GM12872 (cell line): ENCODE measurements at regions not wholly inside any gene's neighbourhood (a gene's known extent, or its start where the extent isn't known, plus 50 kb on each side); places are given as distances from the start of the nearest gene placed in this dataset.

Experiments used
- TF ChIP-seq, protein P1 (sequence below): IDR thresholded peaks from 3 replicates; pipeline ENCODE4 v1.5.1; 2011; ENCODE audit warnings: low read depth, mild to moderate bottlenecking, low read length, moderate library complexity; ENCODE audit not compliant: insufficient read depth

DNA sequence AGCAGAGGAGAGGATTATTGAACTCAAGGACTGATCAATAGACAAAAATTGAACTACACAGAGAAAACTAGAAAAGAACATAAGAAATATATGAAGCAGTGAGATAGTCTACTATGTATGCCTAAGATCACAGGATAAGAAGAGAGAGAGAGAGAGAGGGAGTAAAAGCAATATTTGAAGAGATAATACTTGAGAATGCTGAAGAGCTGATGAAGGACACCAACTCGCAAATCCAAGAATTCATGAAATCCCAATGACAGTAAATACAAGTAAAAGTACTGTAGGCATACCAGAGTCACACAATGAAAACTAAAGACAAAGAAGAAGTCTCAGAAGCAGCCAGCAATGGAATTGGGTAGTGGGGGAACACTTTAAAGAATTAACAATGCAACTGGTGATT is 260.1 kb upstream of the SPAG17 start:
- TF ChIP-seq, protein P1, sequence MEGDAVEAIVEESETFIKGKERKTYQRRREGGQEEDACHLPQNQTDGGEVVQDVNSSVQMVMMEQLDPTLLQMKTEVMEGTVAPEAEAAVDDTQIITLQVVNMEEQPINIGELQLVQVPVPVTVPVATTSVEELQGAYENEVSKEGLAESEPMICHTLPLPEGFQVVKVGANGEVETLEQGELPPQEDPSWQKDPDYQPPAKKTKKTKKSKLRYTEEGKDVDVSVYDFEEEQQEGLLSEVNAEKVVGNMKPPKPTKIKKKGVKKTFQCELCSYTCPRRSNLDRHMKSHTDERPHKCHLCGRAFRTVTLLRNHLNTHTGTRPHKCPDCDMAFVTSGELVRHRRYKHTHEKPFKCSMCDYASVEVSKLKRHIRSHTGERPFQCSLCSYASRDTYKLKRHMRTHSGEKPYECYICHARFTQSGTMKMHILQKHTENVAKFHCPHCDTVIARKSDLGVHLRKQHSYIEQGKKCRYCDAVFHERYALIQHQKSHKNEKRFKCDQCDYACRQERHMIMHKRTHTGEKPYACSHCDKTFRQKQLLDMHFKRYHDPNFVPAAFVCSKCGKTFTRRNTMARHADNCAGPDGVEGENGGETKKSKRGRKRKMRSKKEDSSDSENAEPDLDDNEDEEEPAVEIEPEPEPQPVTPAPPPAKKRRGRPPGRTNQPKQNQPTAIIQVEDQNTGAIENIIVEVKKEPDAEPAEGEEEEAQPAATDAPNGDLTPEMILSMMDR: no peak

DNA sequence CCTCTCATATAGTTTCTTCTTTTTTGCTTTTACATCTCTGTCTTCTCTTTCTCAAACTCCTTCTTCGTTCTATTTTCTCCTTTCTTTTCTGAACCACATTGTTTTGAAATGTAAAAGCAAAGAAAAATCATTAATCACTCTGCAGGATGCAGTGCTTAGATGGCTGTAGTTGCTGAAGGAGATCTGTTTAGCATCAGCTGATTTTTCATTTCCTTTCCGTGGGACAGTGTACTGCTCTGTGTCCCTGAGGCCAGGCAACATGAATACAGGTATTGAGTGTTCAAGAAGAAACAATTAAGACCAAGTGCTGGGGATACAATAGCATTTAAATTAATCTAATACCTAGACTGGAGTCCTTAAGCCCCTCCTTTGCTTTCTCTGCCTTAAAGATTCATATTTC is 257.2 kb upstream of the SPAG17 start:
- TF ChIP-seq, protein P1: no peak

DNA sequence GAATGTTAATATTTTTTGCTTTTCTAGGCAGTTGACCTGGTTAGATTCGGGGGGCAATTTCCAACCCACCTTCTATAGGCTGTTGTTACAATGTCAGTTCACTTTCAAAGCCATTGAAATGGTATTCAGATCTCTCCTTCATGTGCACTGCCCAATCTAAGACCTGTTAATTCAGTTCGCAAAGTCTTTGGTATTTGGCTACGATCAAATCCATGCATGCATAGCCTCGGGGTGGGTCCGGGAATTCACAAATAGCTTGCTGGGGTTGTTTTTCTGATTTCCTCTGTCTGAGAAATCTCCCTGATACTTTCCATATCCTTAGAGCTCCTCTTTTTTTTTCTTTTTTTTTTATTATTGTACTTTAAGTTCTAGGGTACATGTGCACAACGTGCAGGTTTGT is 252.6 kb upstream of the SPAG17 start:
- TF ChIP-seq, protein P1: no peak

DNA sequence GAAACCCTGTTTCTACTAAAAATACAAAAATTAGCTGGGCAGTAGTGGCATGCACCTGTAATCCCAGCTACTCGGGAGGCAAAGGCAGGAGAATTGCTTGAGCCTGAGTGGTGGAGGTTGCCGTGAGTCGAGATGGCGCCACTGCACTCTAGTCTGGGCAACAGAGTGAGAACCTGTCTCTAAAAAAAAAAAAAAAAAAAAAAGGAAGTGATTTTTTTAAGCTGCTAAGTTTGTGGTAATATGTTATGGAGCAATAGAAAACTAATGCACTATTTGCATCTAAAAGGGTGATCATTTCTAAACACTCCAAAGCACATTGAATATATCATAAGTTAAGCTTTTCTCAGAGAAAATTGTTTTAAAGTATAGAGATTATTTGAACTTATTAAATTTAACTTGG is 244.8 kb upstream of the SPAG17 start:
- TF ChIP-seq, protein P1: no peak

DNA sequence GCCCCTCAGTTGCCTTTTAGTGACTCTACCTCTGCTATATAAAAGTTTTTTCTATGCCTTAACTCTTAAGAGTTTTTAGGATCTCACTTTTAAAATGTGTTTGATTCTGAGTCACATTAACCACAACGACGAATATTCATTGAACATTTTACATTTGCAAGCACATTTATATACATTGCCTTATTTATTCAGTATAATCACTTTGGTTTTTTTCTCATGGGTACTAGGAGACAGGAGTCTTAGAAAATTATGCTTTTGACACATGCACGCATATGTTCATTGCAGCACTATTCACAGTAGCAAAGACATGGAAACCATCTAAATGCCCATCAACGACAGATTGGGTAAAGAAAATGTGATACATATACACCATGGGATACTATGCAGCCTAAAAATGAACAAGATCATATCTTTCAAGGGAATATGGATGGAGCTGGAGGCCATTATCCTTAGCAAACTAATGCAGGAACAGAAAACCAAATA is 236.9 kb upstream of the SPAG17 start:
- TF ChIP-seq, protein P1: no peak

DNA sequence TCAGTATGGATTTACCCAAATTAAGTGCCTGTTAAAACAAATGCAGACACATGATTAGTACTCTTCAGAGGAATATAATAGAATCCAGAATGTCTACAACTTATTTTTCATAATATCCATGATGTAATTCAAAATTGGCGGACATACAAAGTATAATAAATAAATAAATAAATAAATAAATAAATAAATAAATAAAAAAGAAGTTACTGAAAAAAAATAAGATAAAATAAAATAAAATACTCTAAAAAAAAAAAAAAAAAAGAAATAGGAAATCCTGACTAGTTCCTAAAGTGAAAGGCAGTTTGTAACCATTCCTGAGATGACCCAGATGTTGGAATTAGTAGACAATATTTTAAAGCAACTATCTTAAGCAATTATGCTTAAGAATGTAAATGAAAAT is 219.0 kb upstream of the SPAG17 start:
- TF ChIP-seq, protein P1: no peak

DNA sequence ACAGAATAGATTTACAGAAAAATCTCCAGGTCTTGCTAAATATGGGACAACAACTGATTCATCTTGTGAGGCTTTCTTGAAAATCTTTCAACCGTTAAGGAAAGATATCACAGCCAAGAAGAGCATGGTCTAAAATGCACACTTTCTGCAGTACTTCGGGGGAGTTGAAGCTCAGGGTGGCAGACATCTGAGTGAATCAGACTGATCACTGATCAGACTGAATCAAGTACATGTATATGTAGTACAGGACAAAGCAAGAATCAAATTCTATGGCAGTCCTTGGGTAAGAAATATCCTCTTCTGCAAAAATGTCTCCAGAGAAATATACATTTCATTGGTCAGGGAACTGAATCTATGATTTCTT is 212.4 kb upstream of the SPAG17 start:
- TF ChIP-seq, protein P1: no peak
